ENCODE measurements at regions not wholly inside any gene's neighbourhood (a gene's known extent, or its start where the extent isn't known, plus 50 kb on each side); places are given as distances from the start of the nearest gene placed in this dataset.

DNA sequence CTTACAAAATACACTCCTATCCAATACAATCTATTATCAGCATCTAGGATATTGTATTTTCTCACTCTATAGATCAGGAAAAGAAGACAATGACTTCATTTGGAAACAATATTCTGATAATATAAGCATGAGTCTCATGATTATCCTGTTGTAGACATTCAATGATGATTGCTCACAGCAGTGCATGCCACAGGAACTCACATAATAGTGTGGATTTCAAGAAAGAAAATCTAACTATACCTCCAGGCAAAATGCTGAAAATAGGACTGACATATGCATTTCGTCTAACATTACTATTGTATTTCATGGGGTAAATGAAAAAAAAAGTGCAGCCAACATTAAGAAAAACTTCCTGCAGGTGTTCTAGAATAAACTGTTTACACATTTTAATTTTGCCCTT lies 122.6 kb downstream of the POSTN start:
- TF ChIP-seq, protein P1, sequence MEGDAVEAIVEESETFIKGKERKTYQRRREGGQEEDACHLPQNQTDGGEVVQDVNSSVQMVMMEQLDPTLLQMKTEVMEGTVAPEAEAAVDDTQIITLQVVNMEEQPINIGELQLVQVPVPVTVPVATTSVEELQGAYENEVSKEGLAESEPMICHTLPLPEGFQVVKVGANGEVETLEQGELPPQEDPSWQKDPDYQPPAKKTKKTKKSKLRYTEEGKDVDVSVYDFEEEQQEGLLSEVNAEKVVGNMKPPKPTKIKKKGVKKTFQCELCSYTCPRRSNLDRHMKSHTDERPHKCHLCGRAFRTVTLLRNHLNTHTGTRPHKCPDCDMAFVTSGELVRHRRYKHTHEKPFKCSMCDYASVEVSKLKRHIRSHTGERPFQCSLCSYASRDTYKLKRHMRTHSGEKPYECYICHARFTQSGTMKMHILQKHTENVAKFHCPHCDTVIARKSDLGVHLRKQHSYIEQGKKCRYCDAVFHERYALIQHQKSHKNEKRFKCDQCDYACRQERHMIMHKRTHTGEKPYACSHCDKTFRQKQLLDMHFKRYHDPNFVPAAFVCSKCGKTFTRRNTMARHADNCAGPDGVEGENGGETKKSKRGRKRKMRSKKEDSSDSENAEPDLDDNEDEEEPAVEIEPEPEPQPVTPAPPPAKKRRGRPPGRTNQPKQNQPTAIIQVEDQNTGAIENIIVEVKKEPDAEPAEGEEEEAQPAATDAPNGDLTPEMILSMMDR (IDR thresholded peaks at IDR 0.05; ENCODE audit: low read length): no peak
- no peak for TF ChIP-seq EZH2 (IDR thresholded peaks at IDR 0.05; ENCODE audit: borderline replicate concordance, low read length)
